Transverse colon (tissue), 4 donors: ENCODE measurements at regions not wholly inside any gene's neighbourhood (a gene's known extent, or its start where the extent isn't known, plus 50 kb on each side); places are given as distances from the start of the nearest gene placed in this dataset.

Experiments used
- DNase-seq: peaks from one replicate; pipeline ENCODE4 v3.0.0-alpha.2; 2019
- H3K27ac ChIP-seq, 4 donors: fragments of 200-600 bp; sonication (generic); 2 replicates each; pipeline ENCODE4 v1.5.1; 2016 to 2018; ENCODE audit warnings: inconsistent platforms in 4 of 4
- H3K27me3 ChIP-seq: fragments of 200-600 bp; sonication (generic); 2 replicates; pipeline ENCODE4 v1.5.1; 2017; ENCODE audit warnings: inconsistent platforms
- H3K36me3 ChIP-seq, 4 donors: fragments of 200-600 bp; sonication (generic); 2 replicates each; pipeline ENCODE4 v1.5.1; 2017 to 2019; ENCODE audit warnings: inconsistent platforms in 4 of 4
- H3K4me1 ChIP-seq, 4 donors: fragments of 200-600 bp; sonication (generic); 2 replicates each; pipeline ENCODE4 v1.5.1; 2017 to 2020; ENCODE audit warnings: inconsistent platforms in 4 of 4
- H3K4me3 ChIP-seq, 4 donors: fragments of 200-600 bp; sonication (generic); 1 replicate in 1 of 4; 2 replicates in 3 of 4; pipeline versions ENCODE4 v1.5.1 to v1.6.1; 2017 to 2019; ENCODE audit warnings: inconsistent platforms in 4 of 4
- H3K9me3 ChIP-seq, 2 donors: fragments of 200-600 bp; sonication (generic); 2 replicates each; pipeline ENCODE4 v1.5.1; 2017 to 2019; ENCODE audit warnings: inconsistent platforms in 2 of 2
- CTCF ChIP-seq, 5 experiments: fragments of 200-600 bp in 3 of 5; fragments of 450-650 bp in 2 of 5; sonication (generic) in 3 of 5; IDR thresholded peaks; 1 replicate in 2 of 5; 2 replicates in 3 of 5; pipeline ENCODE4 v1.5.1; 2016 to 2017; ENCODE audit warnings: antibody characterized with exemption in 5 of 5, inconsistent platforms in 3 of 5, mild to moderate bottlenecking in 2 of 5, moderate library complexity in 1 of 5
- EP300 ChIP-seq: sonication (generic); formaldehyde crosslinking; IDR thresholded peaks from one replicate; pipeline ENCODE4 v1.6.1; 2017; ENCODE audit warnings: antibody characterized with exemption, low read depth
- POLR2A ChIP-seq: fragments of 450-650 bp; IDR thresholded peaks from one replicate; pipeline ENCODE4 v1.6.1; 2016; ENCODE audit warnings: antibody characterized with exemption, mild to moderate bottlenecking, moderate library complexity
- POLR2AphosphoS5 ChIP-seq, 3 donors: sonication (generic); formaldehyde crosslinking; IDR thresholded peaks; one replicate each; pipeline ENCODE4 v1.6.1; 2016; ENCODE audit warnings: antibody characterized with exemption in 3 of 3
- WGBS, 2 donors: methylation state at CpG; one replicate each; pipeline ENCODE4 v1.1.5; 2018; ENCODE audit warnings: low coverage in 1 of 2; 5-methylcytosine and 5-hydroxymethylcytosine counted together
- in situ Hi-C, 4 donors: fragments of 200-750 bp; cut with MboI; loops; one replicate each; pipeline versions ENCODE4 v1.15.0 to v1.15.1; 2017; ENCODE audit warnings: low sequenced_read_pairs in 3 of 4, low pct_ligation_motif_present in 1 of 4, low pct_unique_long_range_greater_than_20kb in 1 of 4
- intact Hi-C: fragments of 100-400 bp; cut with DNase I; formaldehyde crosslinking; loops from one replicate; pipeline ENCODE4 v1.15.1; 2023; ENCODE audit warnings: low total_unique reads

- no peaks in the 10 kb centered on the region for H3K36me3 ChIP-seq
- TF ChIP-seq POLR2AphosphoS5 (IDR thresholded peaks at IDR 0.05), result no peak
- TF ChIP-seq EP300, result no peak
- no peak for TF ChIP-seq CTCF (IDR thresholded peaks at IDR 0.05)
- TF ChIP-seq POLR2A, result no peak
- 53 to 88% methylated on average over 1 to 2 of the region's 2 CpGs for WGBS, 2 donors
- intact Hi-C loops, result no loop called here
- in situ Hi-C loops, result no loop called here
- peaks cover 0 to 5% of the 10 kb centered on the region in 2 donors for H3K9me3 ChIP-seq
- peaks cover 33% of the 10 kb centered on the region for H3K27me3 ChIP-seq
- no peak overlapping the region for H3K4me3 ChIP-seq
- DNase-seq, result no peak
- H3K27ac ChIP-seq, result no peak overlapping the region
- H3K4me1 ChIP-seq, result peaks cover 0 to 15% (median 5%) of the 10 kb centered on the region in 4 donors
Measured at GRCh38 chr1:38142606-38143005, 96.0 kb upstream of the POU3F1 start.

- in situ Hi-C loops, result no loop called here
- no peak overlapping the region for H3K27ac ChIP-seq
- peaks cover 0 to 5% of the 10 kb centered on the region in 2 donors for H3K9me3 ChIP-seq
- DNase-seq, result no peak
- WGBS, 2 donors, result 41 to 100% methylated on average over 1 to 3 of the region's 3 CpGs
- H3K27me3 ChIP-seq, result peaks cover 44% of the 10 kb centered on the region
- peaks cover 0 to 15% (median 5%) of the 10 kb centered on the region in 4 donors for H3K4me1 ChIP-seq
- H3K36me3 ChIP-seq, result no peaks in the 10 kb centered on the region
- no peak for TF ChIP-seq EP300
- no peak overlapping the region for H3K4me3 ChIP-seq
- intact Hi-C loops, result no loop called here
Measured at GRCh38 chr1:38141483-38141882, 94.9 kb upstream of the POU3F1 start.

- Histone ChIP-seq H3K9me3 (no peaks in the 10 kb centered on the region), H3K27me3 (peaks cover 58% of the 10 kb centered on the region), H3K27ac (no peak overlapping the region), H3K4me3 (no peak overlapping the region), H3K4me1 (peaks cover 0 to 15% (median 5%) of the 10 kb centered on the region in 4 donors), H3K36me3 (no peaks in the 10 kb centered on the region)
- DNase-seq, result no peak
- intact Hi-C loops, result no loop called here
- TF ChIP-seq POLR2AphosphoS5 (IDR thresholded peaks at IDR 0.05) (no peak), POLR2A (no peak), EP300 (no peak), CTCF (IDR thresholded peaks at IDR 0.05) (no peak)
- WGBS, 2 donors, result 25 to 31% methylated on average over 2 to 15 of the region's 15 CpGs
- in situ Hi-C loops, result no loop called here
Measured at GRCh38 chr1:38139738-38140487, 93.3 kb upstream of the POU3F1 start.

- Histone ChIP-seq H3K9me3 (no peaks in the 10 kb centered on the region), H3K4me3 (no peak overlapping the region), H3K36me3 (no peaks in the 10 kb centered on the region), H3K4me1 (peaks cover 0 to 15% (median 5%) of the 10 kb centered on the region in 4 donors), H3K27ac (peak overlapping the region in 2 of 4 donors; percentile 48 to 60), H3K27me3 (peaks cover 69% of the 10 kb centered on the region)
- 32% methylated on average over 6 of the region's 6 CpGs; no CpG with 5 or more reads in 1 of the 2 donors for WGBS, 2 donors
- TF ChIP-seq POLR2AphosphoS5 (IDR thresholded peaks at IDR 0.05) (peak in 1 of 3 donors; percentile 8), CTCF (IDR thresholded peaks at IDR 0.05) (peak in 2 of 5 experiments; percentile 12 to 32), EP300 (no peak)
- peak; percentile 57 for DNase-seq
- intact Hi-C loops, result no loop called here
- in situ Hi-C loops, result no loop called here
Measured at GRCh38 chr1:38138498-38139233, 92.1 kb upstream of the POU3F1 start.
